H9 (cell line): ENCODE measurements at regions not wholly inside any gene's neighbourhood (a gene's known extent, or its start where the extent isn't known, plus 50 kb on each side); places are given as distances from the start of the nearest gene placed in this dataset.

ENCODE experiments used
- DNase-seq: peaks from one replicate; pipeline ENCODE4 v3.0.0-alpha.2; 2017
- H2AFZ ChIP-seq: one replicate; pipeline ENCODE4 v1.6.1; 2013; ENCODE audit warnings: mild to moderate bottlenecking, low read length, control low read depth, moderate library complexity
- H2AK5ac ChIP-seq: 2 replicates; pipeline ENCODE4 v1.6.1; 2013; ENCODE audit warnings: low read length, control low read depth, mixed read lengths; ENCODE audit not compliant: insufficient read length
- H2BK120ac ChIP-seq: one replicate; pipeline ENCODE4 v1.6.1; 2013; ENCODE audit warnings: low read depth, mild to moderate bottlenecking, low read length, control low read depth, inconsistent platforms; ENCODE audit not compliant: poor library complexity, severe bottlenecking
- H2BK12ac ChIP-seq: 2 replicates; pipeline ENCODE4 v1.6.1; 2013; ENCODE audit warnings: low read length, control low read depth, mixed read lengths, low read depth; ENCODE audit not compliant: insufficient read length
- H2BK15ac ChIP-seq: 2 replicates; pipeline ENCODE4 v1.6.1; 2013; ENCODE audit warnings: low read depth, low read length, control low read depth
- H2BK20ac ChIP-seq: one replicate; pipeline ENCODE4 v1.6.1; 2013; ENCODE audit warnings: low read depth, mild to moderate bottlenecking, low read length, control low read depth, inconsistent platforms; ENCODE audit not compliant: poor library complexity, severe bottlenecking
- H2BK5ac ChIP-seq: 2 replicates; pipeline ENCODE4 v1.6.1; 2013; ENCODE audit warnings: low read length, control low read depth, mixed read lengths; ENCODE audit not compliant: insufficient read length
- H3K14ac ChIP-seq: 2 replicates; pipeline ENCODE4 v1.6.1; 2013; ENCODE audit warnings: low read length, control low read depth; ENCODE audit not compliant: insufficient read depth
- H3K18ac ChIP-seq: 2 replicates; pipeline ENCODE4 v1.6.1; 2013; ENCODE audit warnings: low read depth, mild to moderate bottlenecking, mixed read lengths, low read length, control low read depth; ENCODE audit not compliant: insufficient read length
- H3K23ac ChIP-seq: 2 replicates; pipeline ENCODE4 v1.6.1; 2013; ENCODE audit warnings: low read length, control low read depth, mixed read lengths, low read depth; ENCODE audit not compliant: insufficient read length
- H3K23me2 ChIP-seq: 2 replicates; pipeline ENCODE4 v1.6.1; 2013; ENCODE audit warnings: low read depth, mild to moderate bottlenecking, mixed read lengths, low read length, control low read depth; ENCODE audit not compliant: insufficient read length, poor library complexity, severe bottlenecking
- H3K27ac ChIP-seq: 2 replicates; pipeline ENCODE4 v1.5.1; 2013; ENCODE audit warnings: low read length, control low read depth, mixed read lengths, low read depth; ENCODE audit not compliant: insufficient read length
- H3K27me3 ChIP-seq: 2 replicates; pipeline ENCODE4 v1.6.1; 2013; ENCODE audit warnings: low read length, control low read depth, inconsistent platforms; ENCODE audit not compliant: insufficient read depth
- H3K4ac ChIP-seq: 2 replicates; pipeline ENCODE4 v1.6.1; 2013; ENCODE audit warnings: low read depth, mild to moderate bottlenecking, control low read depth, inconsistent platforms, low read length, moderate library complexity
- H3K4me1 ChIP-seq: 2 replicates; pipeline ENCODE4 v1.6.1; 2013; ENCODE audit warnings: low read length, control low read depth, inconsistent platforms; ENCODE audit not compliant: insufficient read depth
- H3K4me2 ChIP-seq: 2 replicates; pipeline ENCODE4 v1.6.1; 2013; ENCODE audit warnings: low read length, control low read depth, mixed read lengths; ENCODE audit not compliant: insufficient read length, insufficient read depth
- H3K56ac ChIP-seq: 2 replicates; pipeline ENCODE4 v1.6.1; 2013; ENCODE audit warnings: low read depth, mild to moderate bottlenecking, mixed read lengths, low read length, control low read depth; ENCODE audit not compliant: insufficient read length
- H3K79me1 ChIP-seq: 2 replicates; pipeline ENCODE4 v1.6.1; 2013; ENCODE audit warnings: low read depth, mild to moderate bottlenecking, moderate library complexity, low read length, control low read depth, inconsistent platforms; ENCODE audit not compliant: insufficient read depth, poor library complexity, severe bottlenecking
- H3K79me2 ChIP-seq: 2 replicates; pipeline ENCODE4 v1.6.1; 2013; ENCODE audit warnings: low read length, control low read depth, inconsistent platforms; ENCODE audit not compliant: insufficient read depth
- H3K9ac ChIP-seq: 2 replicates; pipeline ENCODE4 v1.6.1; 2013; ENCODE audit warnings: low read length, control low read depth, mixed read lengths; ENCODE audit not compliant: insufficient read length; ENCODE audit errors: extremely low read depth
- H3K9me3 ChIP-seq: one replicate; pipeline ENCODE4 v1.6.1; 2013; ENCODE audit warnings: low read depth, low read length, inconsistent platforms; ENCODE audit not compliant: control insufficient read depth
- H3T11ph ChIP-seq: one replicate; pipeline ENCODE4 v1.6.1; 2013; ENCODE audit warnings: mild to moderate bottlenecking, low read length, control low read depth, inconsistent platforms
- H4K20me1 ChIP-seq: one replicate; pipeline ENCODE4 v1.6.1; 2013; ENCODE audit not compliant: control insufficient read depth, insufficient read length, insufficient read depth
- H4K5ac ChIP-seq: 2 replicates; pipeline ENCODE4 v1.6.1; 2013; ENCODE audit warnings: low read depth, mild to moderate bottlenecking, mixed read lengths, low read length, control low read depth; ENCODE audit not compliant: insufficient read length
- H4K8ac ChIP-seq: replicated peaks from 2 replicates; pipeline ENCODE4 v1.6.1; 2013; ENCODE audit warnings: low read length, control low read depth, mixed read lengths, low read depth; ENCODE audit not compliant: insufficient read length
- H4K91ac ChIP-seq: 2 replicates; pipeline ENCODE4 v1.6.1; 2013; ENCODE audit warnings: low read depth, mild to moderate bottlenecking, moderate library complexity, mixed read lengths, low read length, control low read depth; ENCODE audit not compliant: insufficient read length
- H3K27ac Mint-ChIP-seq, 3 experiments: 2 replicates in 2 of 3; 3 replicates in 1 of 3; pipeline ENCODE4 v1.8.0; 2020 to 2021; ENCODE audit warnings: mixed read lengths in 3 of 3, mild to moderate bottlenecking in 1 of 3, moderate library complexity in 1 of 3
- H3K27me3 Mint-ChIP-seq: 2 replicates; pipeline ENCODE4 v1.8.0; 2021; ENCODE audit warnings: low read depth, mild to moderate bottlenecking, moderate library complexity, mixed read lengths
- H3K36me3 Mint-ChIP-seq, 3 experiments: 2 replicates in 2 of 3; 3 replicates in 1 of 3; pipeline ENCODE4 v1.8.0; 2020 to 2021; ENCODE audit warnings: low read depth in 3 of 3, mixed read lengths in 3 of 3; ENCODE audit not compliant: insufficient read depth in 1 of 3
- H3K4me1 Mint-ChIP-seq, 2 experiments: 2 replicates each; pipeline ENCODE4 v1.8.0; 2020; ENCODE audit warnings: mixed read lengths in 2 of 2
- H3K4me3 Mint-ChIP-seq, 2 experiments: 2 replicates in 1 of 2; 3 replicates in 1 of 2; pipeline ENCODE4 v1.8.0; 2020 to 2021; ENCODE audit warnings: mild to moderate bottlenecking in 2 of 2, mixed read lengths in 2 of 2, moderate library complexity in 1 of 2
- H3K9me3 Mint-ChIP-seq, 2 experiments: 2 replicates in 1 of 2; 3 replicates in 1 of 2; pipeline ENCODE4 v1.8.0; 2020; ENCODE audit warnings: mild to moderate bottlenecking in 2 of 2, mixed read lengths in 2 of 2, moderate library complexity in 1 of 2
- WGBS: extraction: QIAGEN DNeasy Blood & Tissue Kit; methylation state at CpG from one replicate; pipeline ENCODE4 v1.1.7; 2013; ENCODE audit warnings: missing lambda C conversion rate, low lambda C conversion rate, mixed read lengths; ENCODE audit not compliant: insufficient read length; ENCODE audit errors: extremely low coverage; 5-methylcytosine and 5-hydroxymethylcytosine counted together
- TF ChIP-seq, protein P1 (sequence below): fragments of 200-600 bp; sonication (generic); conservative IDR thresholded peaks from 3 replicates; pipeline ENCODE4 v1.8.0; 2021; ENCODE audit warnings: antibody characterized with exemption, mild to moderate bottlenecking

DNA sequence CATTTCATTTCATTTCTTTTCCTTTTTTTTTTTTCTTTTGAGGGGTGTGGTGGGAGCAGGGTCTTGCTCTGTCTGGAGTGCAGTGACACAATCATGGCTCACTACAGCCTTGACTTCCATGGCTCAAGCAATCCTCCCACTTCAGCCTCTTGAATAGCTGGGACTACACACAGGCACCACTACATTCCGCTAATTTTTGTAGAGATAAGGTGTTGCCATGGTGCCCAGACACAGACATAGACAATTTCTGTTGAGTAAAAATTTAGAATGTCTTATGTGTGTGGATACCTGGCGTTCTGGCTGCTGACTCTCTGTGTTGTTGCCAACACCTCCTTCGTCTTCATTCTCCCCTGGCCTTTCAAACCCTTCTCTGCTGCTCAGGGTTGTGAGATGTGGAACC lies 54.0 kb upstream of the PRSS58 start:
- Histone ChIP-seq H2AFZ (no peak overlapping the region), H3K4me1 (no peaks in the 10 kb centered on the region), H3K18ac (no peak overlapping the region), H4K8ac (no peak overlapping the region), H3K79me2 (no peaks in the 10 kb centered on the region), H4K91ac (no peak overlapping the region), H2BK15ac (no peak overlapping the region), H2BK20ac (no peak overlapping the region), H2BK12ac (no peak overlapping the region), H3K27ac (no peak overlapping the region), H3K79me1 (no peaks in the 10 kb centered on the region), H3K23me2 (no peaks in the 10 kb centered on the region), H3K9ac (no peak overlapping the region), H3K27me3 (no peaks in the 10 kb centered on the region), H3T11ph (no peak overlapping the region), H3K23ac (no peak overlapping the region), H3K56ac (no peak overlapping the region), H2BK120ac (no peak overlapping the region), H3K4ac (no peak overlapping the region), H3K4me2 (no peak overlapping the region), H4K20me1 (no peaks in the 10 kb centered on the region), H4K5ac (no peak overlapping the region), H2AK5ac (no peak overlapping the region), H2BK5ac (no peak overlapping the region), H3K14ac (no peak overlapping the region), H3K9me3 (no peaks in the 10 kb centered on the region)
- Mint-ChIP-seq H3K9me3 (no peaks in the 10 kb centered on the region), H3K36me3 (no peaks in the 10 kb centered on the region), H3K27me3 (peaks cover 21% of the 10 kb centered on the region), H3K4me3 (no peak overlapping the region), H3K27ac (no peak overlapping the region), H3K4me1 (peaks cover 3 to 4% of the 10 kb centered on the region in 2 experiments; a peak in 3 of 4 replicates)
- no CpG with 5 or more reads among the region's 3 CpGs for WGBS
- no peak for DNase-seq
- TF ChIP-seq, protein P1, sequence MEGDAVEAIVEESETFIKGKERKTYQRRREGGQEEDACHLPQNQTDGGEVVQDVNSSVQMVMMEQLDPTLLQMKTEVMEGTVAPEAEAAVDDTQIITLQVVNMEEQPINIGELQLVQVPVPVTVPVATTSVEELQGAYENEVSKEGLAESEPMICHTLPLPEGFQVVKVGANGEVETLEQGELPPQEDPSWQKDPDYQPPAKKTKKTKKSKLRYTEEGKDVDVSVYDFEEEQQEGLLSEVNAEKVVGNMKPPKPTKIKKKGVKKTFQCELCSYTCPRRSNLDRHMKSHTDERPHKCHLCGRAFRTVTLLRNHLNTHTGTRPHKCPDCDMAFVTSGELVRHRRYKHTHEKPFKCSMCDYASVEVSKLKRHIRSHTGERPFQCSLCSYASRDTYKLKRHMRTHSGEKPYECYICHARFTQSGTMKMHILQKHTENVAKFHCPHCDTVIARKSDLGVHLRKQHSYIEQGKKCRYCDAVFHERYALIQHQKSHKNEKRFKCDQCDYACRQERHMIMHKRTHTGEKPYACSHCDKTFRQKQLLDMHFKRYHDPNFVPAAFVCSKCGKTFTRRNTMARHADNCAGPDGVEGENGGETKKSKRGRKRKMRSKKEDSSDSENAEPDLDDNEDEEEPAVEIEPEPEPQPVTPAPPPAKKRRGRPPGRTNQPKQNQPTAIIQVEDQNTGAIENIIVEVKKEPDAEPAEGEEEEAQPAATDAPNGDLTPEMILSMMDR: no peak
